ENCODE measurements at regions not wholly inside any gene's neighbourhood (a gene's known extent, or its start where the extent isn't known, plus 50 kb on each side); places are given as distances from the start of the nearest gene placed in this dataset.

DNA sequence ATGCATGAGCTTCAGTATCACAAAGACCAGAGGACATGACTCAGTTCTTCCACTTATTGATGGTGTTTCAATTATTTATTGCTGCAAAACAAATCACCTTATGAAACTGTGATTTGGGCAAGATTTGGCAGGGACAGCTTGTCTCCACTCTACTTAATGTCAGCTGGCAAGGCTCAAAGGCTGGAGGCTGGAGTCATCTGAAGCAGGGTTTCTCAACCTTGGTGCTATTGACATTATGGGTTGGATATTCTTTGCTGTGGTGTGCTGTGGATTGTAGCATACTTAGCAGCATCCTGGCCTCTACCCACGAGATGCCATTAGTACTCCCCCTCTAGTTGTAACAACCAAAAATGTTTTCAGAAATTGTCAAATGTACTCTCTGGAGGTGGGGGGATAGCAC is 138.8 kb upstream of the PEX5L start (continued):
- no peak for TF ChIP-seq ZFAT (CRISPR knock-in tag; conservative IDR thresholded peaks at IDR 0.05)
- no peak for TF ChIP-seq NFIC (IDR thresholded peaks at IDR 0.05; ENCODE audit: low read length)
- TF ChIP-seq ZNF784 (CRISPR knock-in tag; IDR thresholded peaks at IDR 0.05; ENCODE audit: borderline replicate concordance): no peak
- no peak for TF ChIP-seq TAF1 (CRISPR knock-in tag; IDR thresholded peaks at IDR 0.05)
- no peak for TF ChIP-seq ZNF746 (CRISPR knock-in tag; IDR thresholded peaks at IDR 0.05)
- no peak for TF ChIP-seq MIER2 (CRISPR knock-in tag; IDR thresholded peaks at IDR 0.05)

DNA sequence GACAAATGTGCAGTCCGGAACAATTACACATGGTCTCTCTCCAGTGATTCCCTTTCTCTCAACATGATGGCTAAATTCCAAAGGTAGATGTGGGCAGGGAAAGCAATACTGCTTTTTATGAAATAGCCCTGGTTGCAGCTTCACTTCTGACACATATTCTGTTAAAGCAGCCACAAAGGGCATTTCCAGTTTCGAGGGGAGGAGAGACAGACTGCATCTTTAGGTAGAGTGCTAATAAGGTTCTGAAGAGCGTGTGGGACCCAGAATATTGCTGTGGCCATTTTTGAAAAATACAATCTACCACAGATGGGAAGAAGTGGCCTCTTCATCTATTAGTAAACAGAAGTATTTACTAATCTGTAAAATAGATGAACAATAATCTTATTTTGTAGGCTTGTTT is 139.3 kb upstream of the PEX5L start:
- no TSS peak for BruUV-seq (replicated peaks)
- POLR2A ChIA-PET: no interaction called here
- FAIRE-seq: no peak
- TF ChIP-seq, protein P1, sequence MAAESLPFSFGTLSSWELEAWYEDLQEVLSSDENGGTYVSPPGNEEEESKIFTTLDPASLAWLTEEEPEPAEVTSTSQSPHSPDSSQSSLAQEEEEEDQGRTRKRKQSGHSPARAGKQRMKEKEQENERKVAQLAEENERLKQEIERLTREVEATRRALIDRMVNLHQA (CRISPR knock-in tag; IDR thresholded peaks at IDR 0.05): no peak
- no peak for TF ChIP-seq ZNF3 (CRISPR knock-in tag; IDR thresholded peaks at IDR 0.05)
- no peak for TF ChIP-seq ZNF616 (CRISPR knock-in tag; IDR thresholded peaks at IDR 0.05; ENCODE audit: low read depth)
- TF ChIP-seq CENPBD1 (CRISPR knock-in tag; IDR thresholded peaks at IDR 0.05; ENCODE audit: borderline replicate concordance, low read depth): no peak
- TF ChIP-seq, protein P2, sequence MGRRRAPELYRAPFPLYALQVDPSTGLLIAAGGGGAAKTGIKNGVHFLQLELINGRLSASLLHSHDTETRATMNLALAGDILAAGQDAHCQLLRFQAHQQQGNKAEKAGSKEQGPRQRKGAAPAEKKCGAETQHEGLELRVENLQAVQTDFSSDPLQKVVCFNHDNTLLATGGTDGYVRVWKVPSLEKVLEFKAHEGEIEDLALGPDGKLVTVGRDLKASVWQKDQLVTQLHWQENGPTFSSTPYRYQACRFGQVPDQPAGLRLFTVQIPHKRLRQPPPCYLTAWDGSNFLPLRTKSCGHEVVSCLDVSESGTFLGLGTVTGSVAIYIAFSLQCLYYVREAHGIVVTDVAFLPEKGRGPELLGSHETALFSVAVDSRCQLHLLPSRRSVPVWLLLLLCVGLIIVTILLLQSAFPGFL (CRISPR knock-in tag; IDR thresholded peaks at IDR 0.05): no peak
- no peak for TF ChIP-seq SOX6 (IDR thresholded peaks at IDR 0.05)
- no peak for TF ChIP-seq SOX6 (CRISPR knock-in tag; IDR thresholded peaks at IDR 0.05)
- TF ChIP-seq ZNF333 (CRISPR knock-in tag; IDR thresholded peaks at IDR 0.05; ENCODE audit: borderline replicate concordance): no peak
- no peak for TF ChIP-seq ZNF407 (CRISPR knock-in tag; IDR thresholded peaks at IDR 0.05; ENCODE audit: not compliant biosample characterization)

More for the DNA sequence above, 139.3 kb upstream of the PEX5L start:
- CTCF ChIA-PET (ENCODE audit: low intra/inter-chr PET ratio, low total read pairs): no interaction called here
- H3K4me1 ChIP-seq (ENCODE audit: insufficient read depth, low read length): no peaks in the 10 kb centered on the region
- no peaks in the 10 kb centered on the region for H3K79me2 ChIP-seq (ENCODE audit: insufficient read depth, low read length)
- ATAC-seq (no peak), DNase-seq (ENCODE audit: low spot score) (no peak)
- in situ Hi-C loops (cut with HindIII; ENCODE audit: extremely low pct_ligation_motif_present, low pct_unique_long_range_greater_than_20kb): no loop called here
- H3K36me3 ChIP-seq (replicated peaks in 1 of 2; ENCODE audit: control insufficient read depth in 1 of 2, insufficient read depth in 2 of 2, low read length in 2 of 2): no peaks in the 10 kb centered on the region
- no peak overlapping the region for H3K9ac ChIP-seq (ENCODE audit: insufficient read depth, low read depth, low read length)
- H4K20me1 ChIP-seq (ENCODE audit: insufficient read depth, low read length): no peaks in the 10 kb centered on the region
- H3K9me3 ChIP-seq (ENCODE audit: low read length): no peaks in the 10 kb centered on the region
- H3K27ac ChIP-seq (ENCODE audit: extremely low read length, insufficient read depth, low read length): no peak overlapping the region
- no peaks in the 10 kb centered on the region for H3K27me3 ChIP-seq (ENCODE audit: control insufficient read depth in 1 of 2, insufficient read depth in 2 of 2, low read length in 2 of 2)
- H3K4me2 ChIP-seq (ENCODE audit: low read depth, low read length): no peak overlapping the region
- no peak overlapping the region for H2AFZ ChIP-seq (ENCODE audit: low read length)
- H3K4me3 ChIP-seq (replicated peaks in 1 of 3; ENCODE audit: insufficient read depth in 1 of 3, low read depth in 2 of 3, low read length in 3 of 3): no peak overlapping the region
- 2% methylated on average over 3 of the region's 3 CpGs for WGBS (ENCODE audit: low lambda C conversion rate)
- intact Hi-C loops (cut with micrococcal nuclease; ENCODE audit: unreplicated experiment): no loop called here
